Hematopoietic multipotent progenitor cell treated with erythropoietin and hydrocortisone succinate and interleukin-3 and kit ligand, for 17 days (in vitro differentiated cells): ENCODE measurements at regions not wholly inside any gene's neighbourhood (a gene's known extent, or its start where the extent isn't known, plus 50 kb on each side); places are given as distances from the start of the nearest gene placed in this dataset.
"Not testable (repeated sequence)": the region's sequence is repeated elsewhere in the genome, so short reads cannot be mapped to it uniquely, and the experiment has no call there.

Source experiments
- DNase-seq: peaks from one replicate; pipeline ENCODE4 v3.0.0-alpha.2; 2015; ENCODE audit warnings: low spot score

DNA sequence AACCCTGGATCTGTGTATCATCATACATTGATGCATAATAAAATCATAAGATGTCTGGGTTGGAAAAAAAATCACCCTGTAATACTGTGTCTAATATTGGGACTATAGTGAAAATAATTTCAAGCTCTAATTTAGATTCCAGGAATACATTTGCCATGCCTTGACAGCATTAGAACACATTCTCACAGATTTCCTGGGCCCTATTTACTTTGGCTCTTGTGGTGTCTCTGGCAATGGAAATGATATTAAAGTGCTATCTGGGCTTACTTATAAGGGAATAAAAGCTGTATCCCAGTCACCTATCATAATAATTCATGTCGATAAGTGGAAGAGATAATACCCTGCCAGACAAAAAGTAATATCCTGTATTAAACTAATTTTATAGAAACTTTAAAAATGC, 472.0 kb downstream of the ZPLD1 start:
- DNase-seq, result no peak

DNA sequence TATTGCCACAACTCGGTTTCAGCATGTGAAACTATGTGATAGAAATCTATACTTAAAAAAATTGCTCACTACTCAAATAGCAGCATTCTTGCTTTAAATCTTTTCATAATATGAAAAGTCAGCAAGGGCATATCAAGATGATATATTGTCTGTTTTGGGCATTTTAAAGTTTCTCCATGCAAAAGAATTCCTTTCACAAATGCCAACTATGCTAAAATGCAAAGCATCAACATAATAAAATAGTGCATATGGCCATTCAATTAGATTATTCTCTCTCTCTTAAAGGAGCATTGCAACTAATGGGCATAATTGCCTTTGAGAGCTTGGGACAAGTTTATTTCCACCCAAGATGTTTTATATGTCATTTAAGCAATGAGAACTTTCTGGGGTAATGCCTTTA, 475.1 kb downstream of the ZPLD1 start:
- no peak for DNase-seq

DNA sequence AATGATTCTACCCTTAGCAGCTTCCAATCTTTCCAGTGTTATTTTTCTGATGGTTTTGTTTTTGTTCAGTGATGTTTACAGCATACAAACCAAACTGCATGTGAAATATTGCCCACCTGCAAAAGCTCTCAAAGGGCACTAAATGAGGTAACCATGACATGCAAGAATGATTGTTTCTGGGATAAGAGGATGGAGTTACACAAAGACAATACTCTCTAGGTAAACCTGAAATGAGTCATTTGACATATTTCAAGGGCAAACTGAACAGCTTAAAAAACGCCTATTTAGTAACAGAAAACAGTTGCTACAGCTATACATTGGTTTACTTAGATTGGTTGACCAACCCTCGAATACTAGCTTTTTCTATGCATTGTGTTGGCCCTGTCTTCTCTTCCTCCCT, 481.7 kb downstream of the ZPLD1 start:
- no peak for DNase-seq

DNA sequence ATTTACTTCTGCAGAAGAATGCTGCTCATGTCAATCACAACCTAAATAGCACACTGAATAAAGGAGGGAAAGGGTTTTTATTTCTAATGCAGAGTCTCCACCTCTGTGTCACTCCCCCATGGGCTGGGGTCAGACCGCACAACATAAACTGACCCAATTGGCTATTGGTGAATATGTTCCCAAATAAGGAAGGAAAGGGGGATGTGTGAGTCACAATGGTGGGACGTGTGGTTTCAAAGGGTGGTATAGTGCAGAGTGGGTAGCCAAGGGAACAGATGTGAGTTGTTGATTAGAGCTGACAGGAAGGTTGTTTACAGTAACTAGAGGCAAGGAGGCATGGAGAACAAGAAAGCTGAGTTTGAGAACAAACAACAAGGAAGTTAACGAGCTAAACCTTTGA, 491.8 kb downstream of the ZPLD1 start:
- no peak for DNase-seq

DNA sequence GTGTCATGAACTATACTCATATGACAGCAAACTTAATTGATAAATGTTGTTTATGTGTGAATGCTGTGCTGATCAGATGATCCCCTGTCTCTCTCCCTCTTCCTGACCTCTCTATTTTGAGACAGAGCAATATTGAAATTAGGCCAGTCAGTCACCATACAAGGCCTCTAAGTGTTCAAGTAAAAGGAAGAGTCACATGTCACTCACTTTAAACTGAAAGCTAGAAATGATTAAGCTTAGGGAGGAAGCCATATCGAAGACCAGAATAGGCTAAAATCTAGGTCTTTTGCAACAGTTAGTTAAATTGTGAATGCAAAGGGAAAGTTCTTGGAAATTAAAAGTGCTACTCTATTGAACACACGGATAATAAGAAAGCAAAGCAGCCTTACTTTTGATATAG, 498.6 kb downstream of the ZPLD1 start:
- no peak for DNase-seq

DNA sequence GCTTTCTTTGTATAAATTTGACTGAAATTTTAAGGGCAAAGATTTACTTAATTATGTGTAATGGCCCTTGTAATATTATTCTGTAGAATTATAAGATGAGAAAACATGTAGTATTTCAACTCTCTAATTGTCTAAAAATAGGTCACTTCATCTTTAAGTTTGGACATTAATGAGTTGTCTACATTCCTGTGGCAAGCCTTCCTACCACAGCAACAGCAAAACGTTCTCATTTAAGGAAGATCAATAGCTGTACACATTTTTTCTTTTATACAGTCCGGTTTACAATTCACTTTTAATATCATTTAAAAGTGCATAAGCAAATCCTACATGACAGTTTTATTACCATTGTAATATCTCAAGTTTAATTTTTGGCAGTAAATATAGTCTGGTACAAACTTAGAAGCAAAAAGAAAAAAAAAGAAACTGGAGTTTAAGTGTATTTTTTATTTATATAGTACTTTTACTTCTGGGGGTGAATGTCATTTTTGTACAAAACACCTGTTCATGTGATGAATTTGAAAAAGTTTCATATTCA, 501.8 kb downstream of the ZPLD1 start:
- no peak for DNase-seq

DNA sequence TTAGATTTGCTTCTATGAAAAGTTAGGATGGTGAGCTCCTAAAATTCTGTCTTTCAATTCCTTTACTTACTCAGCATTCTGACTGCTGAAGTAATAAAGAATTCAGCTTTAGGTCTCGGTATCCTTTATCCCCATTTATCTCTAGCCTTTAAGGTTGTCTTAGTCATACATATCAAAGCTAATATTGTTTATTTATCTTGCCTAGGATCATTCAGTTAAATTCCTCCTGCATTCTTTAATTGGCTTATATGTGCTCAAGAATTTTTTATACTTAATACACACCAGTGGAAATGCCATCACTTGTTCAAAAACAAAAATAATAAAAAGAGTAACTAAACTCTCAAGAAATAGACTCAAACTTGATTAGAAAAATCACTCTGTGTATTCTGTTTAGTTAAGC, 507.0 kb downstream of the ZPLD1 start:
- no peak for DNase-seq

DNA sequence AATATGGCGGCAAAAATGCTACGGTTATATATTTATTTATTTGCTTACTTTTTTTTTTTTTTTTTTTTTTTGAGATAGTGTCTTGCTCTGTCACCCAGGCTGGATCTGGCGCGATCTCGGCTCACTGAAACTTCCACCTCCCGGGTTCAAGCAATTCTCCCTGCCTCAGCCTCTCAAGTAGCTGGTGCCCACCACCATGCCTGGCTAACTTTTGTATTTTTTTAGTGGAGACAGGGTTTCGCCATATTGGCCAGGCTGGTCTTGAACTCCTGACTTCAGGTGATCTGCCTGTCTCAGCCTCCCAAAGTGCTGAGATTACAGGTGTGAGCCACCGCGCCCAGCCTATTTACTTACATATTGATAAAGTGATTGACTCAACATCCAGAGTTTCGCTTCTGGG, 511.6 kb downstream of the ZPLD1 start:
- not testable (repeated sequence) for DNase-seq

DNA sequence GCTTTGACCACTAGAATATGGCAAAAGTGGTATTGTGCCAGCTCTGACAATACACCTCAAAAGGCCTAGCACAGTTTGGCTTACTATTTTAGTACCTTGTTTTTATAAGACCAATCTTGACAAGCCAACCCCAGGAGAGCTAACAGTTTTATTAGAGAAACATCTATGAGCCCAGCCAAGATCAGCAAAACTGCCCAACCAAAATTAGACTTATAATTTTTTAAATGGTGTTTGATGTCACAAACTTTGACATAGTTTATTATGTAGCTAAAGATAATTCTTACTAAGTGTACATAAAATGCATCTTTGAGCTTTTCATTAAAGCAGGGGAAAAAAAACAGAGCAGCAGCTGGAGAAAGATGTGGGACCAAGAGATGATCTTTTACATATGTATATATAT, 537.5 kb downstream of the ZPLD1 start:
- no peak for DNase-seq

DNA sequence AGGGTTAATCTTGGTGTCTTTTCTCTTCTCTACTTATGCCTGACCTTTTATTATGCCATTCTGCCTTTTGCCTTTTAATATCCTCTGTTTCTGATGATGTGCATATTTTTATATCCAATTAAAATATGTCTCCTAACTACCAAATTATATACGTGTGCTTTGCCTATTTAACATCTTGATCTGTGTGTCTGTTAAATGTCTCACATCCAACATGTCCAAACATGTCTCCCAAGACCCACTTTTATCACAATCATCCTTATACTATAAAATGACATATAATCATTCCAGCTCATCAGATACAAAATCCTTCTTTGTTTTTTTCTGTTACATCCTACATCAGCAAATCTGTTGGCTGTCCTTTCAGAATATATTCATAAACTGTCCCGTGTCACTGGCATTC, 539.5 kb downstream of the ZPLD1 start:
- DNase-seq, result no peak

DNA sequence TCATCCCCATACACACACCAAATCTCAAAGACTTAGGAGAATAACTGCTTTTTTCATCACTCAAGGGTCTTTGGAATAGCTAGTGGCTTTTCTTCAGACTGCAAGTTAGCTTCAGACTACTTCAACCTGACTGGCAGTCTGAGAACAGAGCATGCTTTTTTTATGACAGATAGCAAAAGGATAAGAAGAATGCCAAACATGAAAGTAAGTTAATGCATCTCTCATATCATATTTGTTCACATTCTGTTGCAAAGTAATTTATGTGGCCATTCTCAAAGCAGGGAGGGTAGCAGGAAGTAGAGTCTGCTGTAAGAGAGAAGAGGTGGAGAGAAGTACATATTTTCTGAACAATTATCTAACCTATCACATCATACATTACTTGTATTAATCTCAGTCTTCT, 544.4 kb downstream of the ZPLD1 start:
- no peak for DNase-seq

DNA sequence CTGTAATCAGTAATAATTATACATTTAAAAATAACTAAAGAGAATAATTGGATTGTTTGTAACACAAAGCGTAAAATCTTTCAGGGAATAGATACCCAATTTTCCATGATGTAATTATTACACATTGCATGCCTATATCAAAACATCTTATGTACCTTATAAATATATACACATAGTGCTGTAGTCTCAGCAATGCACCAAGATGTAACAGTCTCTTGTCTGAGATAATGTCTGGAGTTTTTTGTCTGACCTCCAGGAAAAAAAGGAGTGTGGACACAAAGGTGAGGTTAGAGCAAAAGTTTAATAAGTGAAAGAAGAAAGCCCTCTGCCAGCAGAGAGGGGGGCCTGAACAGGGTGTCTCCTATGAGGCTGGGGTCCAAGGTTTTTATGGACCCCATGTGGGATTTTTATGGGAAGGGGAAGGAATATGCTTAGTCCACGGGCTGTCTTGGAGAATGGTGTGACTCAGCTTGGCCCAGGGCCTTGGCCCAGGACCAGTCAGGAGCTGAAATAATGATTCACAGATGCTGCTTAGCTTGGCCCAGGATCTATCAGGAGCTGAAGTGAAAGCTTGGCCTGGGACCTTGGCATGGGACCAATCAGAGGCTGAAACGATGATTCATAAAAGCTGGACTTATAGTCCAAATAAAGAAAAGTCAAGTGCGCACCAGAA, 545.0 kb downstream of the ZPLD1 start:
- DNase-seq, result no peak

DNA sequence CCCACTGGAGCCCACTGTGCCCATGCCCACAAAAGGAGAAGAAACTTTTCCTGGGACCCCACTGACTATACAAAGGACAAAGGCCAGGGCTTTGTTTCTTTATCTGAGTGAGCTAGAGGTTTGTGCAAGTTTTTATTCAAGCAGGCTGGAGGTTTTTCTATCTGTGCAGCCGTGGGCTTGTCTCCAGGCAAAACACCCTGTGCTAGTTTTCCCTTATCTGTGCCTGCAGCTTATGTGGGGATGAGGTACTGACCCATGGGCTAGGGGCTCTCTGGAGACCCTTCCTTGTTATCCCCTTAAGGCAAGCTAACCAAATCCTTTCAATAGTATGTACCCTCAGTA, 545.5 kb downstream of the ZPLD1 start:
- DNase-seq, result no peak

DNA sequence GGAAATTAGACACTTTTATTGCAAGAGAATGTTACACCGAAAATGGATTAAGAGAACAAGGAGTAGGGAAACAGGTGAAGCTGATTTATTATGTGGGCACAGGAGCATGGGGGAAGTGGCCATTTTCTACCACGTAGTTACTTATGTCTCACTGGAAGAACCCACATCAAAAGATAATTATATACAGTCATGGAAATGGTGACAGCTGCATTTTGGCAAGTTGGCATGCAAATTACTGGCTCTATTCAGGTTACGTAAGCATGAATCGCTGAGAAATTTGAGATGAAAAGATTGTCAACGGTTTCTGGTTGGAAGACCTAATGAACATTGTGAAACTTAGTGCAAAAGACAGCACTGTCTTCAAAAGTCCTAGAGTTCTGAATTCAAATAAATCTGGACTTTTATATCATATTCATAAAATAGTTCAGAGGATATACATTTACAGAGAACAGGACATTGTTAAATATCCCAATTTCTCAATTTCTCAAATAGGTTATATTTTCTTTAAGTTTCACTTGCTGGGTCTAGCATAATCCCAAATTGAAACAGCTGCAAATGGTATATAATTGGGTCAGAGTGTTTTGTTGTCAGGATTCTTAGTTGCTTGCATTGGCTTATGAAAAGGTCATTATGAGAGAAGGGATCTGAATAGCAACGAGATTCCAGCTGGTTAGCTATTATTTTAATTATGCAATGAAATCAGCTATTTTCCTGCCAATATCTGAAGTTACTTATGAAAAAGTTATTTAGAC, 567.8 kb downstream of the ZPLD1 start:
- no peak for DNase-seq

DNA sequence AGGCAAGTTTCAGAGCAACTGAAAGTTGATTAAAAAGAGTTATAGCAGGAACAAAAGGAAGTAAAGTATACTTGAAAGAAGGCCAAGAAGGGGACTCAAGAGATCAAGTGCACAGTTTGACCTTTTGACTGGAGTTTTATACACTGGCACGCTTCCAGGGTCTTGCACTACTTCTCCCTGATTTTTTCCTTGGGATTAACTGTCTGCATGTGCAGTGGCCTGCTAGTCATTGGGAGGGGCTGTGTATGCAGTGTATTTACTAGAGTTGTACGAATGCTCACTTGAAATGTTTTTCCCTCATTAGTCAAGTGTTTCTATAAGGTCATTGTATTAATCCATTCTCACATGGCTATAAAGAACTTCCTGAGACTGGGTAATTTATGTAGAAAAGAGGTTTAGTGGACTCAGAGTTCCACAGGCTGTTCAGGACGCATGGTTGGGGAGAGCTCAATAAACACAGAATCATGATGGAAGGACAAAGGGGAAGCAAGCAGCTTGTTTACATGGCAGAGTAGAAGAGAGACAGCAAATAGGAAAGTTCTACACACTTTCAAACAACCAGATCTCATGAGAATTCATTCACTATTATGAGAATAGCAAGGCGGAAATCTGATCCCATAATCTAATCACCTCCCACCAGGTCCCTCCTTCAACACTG, 571.8 kb downstream of the ZPLD1 start:
- no peak for DNase-seq

DNA sequence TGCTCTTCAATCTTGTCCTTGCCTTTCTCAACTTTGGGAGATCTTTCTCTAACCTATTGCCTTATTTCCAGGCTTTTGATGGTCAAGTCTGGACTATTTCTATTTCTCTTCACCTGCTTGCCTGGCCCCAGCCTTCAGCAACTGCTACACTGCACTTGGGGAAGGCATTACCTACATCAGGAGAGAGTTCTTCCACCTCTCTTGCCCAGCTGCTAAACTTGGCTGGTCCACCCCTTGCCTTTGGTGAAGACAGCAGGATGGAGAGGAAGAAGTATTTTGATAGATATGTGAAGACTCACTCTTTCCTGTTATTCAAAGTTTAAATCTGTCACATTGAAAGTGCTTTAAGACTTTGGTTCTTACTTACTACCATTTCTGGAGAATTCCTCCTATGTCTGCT, 574.8 kb downstream of the ZPLD1 start:
- no peak for DNase-seq

DNA sequence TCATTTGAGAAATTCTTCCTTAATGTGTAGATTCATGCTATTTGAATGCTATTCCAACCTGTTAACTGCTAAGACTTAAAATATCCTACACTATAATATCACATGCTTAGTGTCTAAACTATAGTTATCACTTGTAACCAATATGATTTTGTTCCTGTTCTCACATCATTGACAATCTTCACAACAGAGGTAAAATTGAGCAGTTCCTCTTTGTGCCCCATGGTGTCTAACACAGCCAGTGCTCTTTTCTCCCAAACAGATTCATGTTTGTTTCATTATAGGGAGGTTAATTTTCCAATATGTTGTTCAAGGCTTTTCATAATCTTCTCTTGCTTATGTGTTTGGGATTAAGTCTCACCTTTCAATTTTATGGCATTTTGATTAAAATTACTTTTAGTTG, 591.1 kb downstream of the ZPLD1 start:
- DNase-seq, result no peak

DNA sequence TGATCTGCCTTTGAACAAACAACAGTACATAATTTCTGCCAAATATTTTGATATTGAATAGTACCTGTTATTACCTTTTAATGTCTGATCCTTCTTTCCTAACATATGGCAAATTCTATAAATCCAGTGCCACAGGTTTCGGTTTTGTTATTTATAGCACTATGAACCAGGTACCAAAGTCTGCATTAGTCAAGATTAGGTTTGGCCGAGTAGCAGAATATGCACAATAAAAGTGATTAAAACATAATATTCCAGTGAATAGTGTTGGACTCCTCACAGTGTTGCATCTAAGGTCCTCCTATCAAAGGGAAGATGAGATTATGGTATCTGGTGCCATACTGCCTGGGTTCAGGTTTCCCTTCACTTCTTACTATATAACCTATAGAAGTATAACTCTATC, 599.0 kb downstream of the ZPLD1 start:
- DNase-seq, result no peak

DNA sequence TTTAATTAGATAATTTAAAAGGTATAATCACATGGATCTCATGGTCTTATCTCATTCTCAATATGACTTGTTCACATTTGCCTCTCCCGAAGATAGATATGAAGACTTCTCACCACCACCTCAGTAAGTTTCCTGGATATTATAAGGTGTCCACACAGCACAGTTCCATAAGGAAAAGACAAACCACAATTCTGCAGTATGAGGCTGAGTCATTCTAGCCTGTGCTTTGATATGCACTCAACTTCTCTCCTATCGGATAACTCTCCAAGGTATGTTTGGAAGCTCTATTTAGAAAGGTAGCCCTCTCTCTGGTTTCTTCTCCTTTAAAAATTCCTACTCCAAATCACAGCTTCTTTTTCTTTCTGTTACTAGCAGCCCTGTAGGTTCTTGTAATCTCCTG, 612.8 kb downstream of the ZPLD1 start:
- DNase-seq, result no peak

DNA sequence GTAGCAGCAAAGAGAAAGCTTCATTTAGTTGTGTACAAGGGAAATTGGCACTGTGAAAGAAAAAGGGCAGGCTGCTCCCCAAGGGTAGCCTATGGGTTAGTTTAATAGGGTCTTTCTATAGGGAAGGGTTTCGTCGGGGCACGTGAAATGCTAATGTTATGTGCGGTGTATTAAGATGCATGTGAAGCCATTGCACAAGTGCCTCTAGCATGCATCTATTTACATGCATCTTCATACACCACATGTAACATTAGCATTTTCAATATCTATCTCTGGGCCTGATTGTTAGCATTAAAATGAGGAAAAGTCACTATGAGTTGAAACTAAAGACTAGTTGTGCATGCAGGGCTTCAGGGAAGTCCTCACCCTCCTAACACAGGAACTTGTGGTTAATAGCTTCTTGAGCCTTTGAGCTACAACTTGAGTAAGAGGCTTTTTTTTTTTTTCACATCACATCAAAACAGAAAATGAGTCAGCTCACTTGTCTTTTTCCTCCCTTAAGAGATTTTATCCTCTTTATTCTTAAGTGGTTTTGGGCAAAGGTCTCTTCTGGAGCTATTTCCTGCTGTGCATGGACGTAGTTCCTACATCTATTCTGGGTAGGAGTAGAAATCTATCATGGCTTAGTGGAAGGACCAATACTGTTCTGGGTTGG, 613.4 kb downstream of the ZPLD1 start:
- no peak for DNase-seq

DNA sequence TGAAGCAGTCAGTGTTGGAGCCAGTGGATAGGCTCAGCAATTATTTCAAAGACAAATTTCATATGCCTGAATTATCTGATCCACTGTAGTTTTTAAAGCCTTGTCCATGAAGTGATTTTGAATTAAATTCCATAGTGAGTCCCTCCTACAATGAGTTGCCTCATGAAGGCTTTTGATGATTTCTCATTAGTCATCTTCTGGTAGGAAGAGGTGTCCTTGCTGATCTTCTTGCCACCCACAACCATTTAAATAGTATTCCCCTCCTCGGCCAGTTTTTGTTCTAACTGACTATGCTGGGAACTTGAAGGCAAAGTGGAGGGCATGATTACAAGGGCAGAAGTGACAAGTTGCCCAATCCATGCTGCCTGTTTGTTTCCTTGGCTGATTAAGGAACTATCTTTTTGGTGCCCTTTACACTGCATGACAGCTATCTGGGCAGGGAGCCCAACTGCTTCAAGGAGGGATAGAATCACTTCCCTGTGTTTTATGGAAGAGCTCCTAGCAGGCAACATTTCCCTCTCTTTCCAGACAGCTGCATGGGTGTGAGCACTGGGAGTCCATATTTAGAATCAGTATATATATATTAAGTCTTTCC, 617.5 kb downstream of the ZPLD1 start:
- no peak for DNase-seq

DNA sequence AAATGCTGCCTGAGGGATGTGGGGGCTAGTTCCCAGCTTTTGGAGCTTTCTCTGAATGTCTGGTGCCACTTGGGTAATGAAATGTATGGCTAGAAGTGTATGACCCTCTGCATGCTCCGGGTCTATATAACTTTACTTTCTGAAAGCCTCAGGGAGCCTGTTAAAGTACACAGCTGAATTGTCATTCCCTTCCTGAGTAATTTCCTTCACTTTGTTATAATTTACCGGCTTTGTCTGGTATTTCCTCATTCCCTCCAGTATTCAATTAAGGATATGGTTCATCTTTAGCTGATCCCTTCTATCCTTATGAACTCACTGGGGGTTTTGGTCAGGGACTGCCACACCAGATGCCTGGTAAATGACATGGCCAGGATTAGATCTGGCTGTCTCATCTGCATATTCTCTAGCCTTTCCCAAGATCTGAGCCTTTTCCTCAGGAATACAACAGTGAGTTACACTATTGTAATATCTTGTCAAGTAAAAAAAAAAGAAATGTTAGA, 620.3 kb downstream of the ZPLD1 start:
- no peak for DNase-seq
